ENCODE measurements at regions not wholly inside any gene's neighbourhood (a gene's known extent, or its start where the extent isn't known, plus 50 kb on each side); places are given as distances from the start of the nearest gene placed in this dataset.
A peak's percentile ranks its signal among the peaks of the same experiment; 100 is the strongest.

GRCh38 chr10:44157574-44157973 lies 227.3 kb downstream of the CXCL12 start:
- intact Hi-C loops (cut with DNase I): loop anchor here in 1 of 10 donors (5.0 kb wide), 1 partner anchor 645 kb away; no protein-coding TSS in a partner anchor
- no peak for DNase-seq
- no peaks in the 10 kb centered on the region for H3K27me3 ChIP-seq
- WGBS, 4 donors: 97 to 100% (median 99%) methylated on average over 1 of the region's 1 CpG
- H3K4me1 ChIP-seq: peaks cover 0 to 19% (median 3%) of the 10 kb centered on the region in 12 donors
- H3K4me3 ChIP-seq: no peak overlapping the region
- ATAC-seq: no peak
- H3K27ac ChIP-seq: no peak overlapping the region
- H3K9me3 ChIP-seq: peaks cover 0 to 15% (median 7%) of the 10 kb centered on the region in 12 donors
- no peaks in the 10 kb centered on the region for H3K36me3 ChIP-seq
- no peak for TF ChIP-seq POLR2A (IDR thresholded peaks at IDR 0.05)
- no peak for TF ChIP-seq CTCF (IDR thresholded peaks at IDR 0.05)

- H3K4me1 ChIP-seq: peaks cover 0 to 12% (median 1%) of the 10 kb centered on the region in 12 donors
- H3K4me3 ChIP-seq: no peak overlapping the region
- H3K9me3 ChIP-seq: peaks cover 0 to 23% (median 11%) of the 10 kb centered on the region in 12 donors
- TF ChIP-seq POLR2A (IDR thresholded peaks at IDR 0.05) (no peak), CTCF (IDR thresholded peaks at IDR 0.05) (no peak)
- H3K36me3 ChIP-seq: no peaks in the 10 kb centered on the region
- DNase-seq: no peak
- intact Hi-C loops (cut with DNase I): loop anchor here in 1 of 10 donors (5.0 kb wide), 1 partner anchor 647 kb away; no protein-coding TSS in a partner anchor
- no peaks in the 10 kb centered on the region for H3K27me3 ChIP-seq
- WGBS, 4 donors: 48 to 56% (median 53%) methylated on average over 2 of the region's 2 CpGs
- peak overlapping the region in 4 of 12 donors; percentile 0 to 26 (median 14) for H3K27ac ChIP-seq
- ATAC-seq: peak in 1 of 4 donors; percentile 50
These were observed 229.9 kb downstream of the CXCL12 start for GRCh38 chr10:44154956-44155355.

- no peak for TF ChIP-seq POLR2A (IDR thresholded peaks at IDR 0.05)
- TF ChIP-seq CTCF (IDR thresholded peaks at IDR 0.05): no peak
- ATAC-seq (no peak), DNase-seq (no peak)
- H3K27ac ChIP-seq: peak overlapping the region in 1 of 12 donors; percentile 26
- no peaks in the 10 kb centered on the region for H3K27me3 ChIP-seq
- intact Hi-C loops (cut with DNase I): no loop called here
- H3K36me3 ChIP-seq: no peaks in the 10 kb centered on the region
- peaks cover 0 to 23% (median 11%) of the 10 kb centered on the region in 12 donors for H3K9me3 ChIP-seq
- H3K4me3 ChIP-seq: no peak overlapping the region
- 86 to 94% (median 93%) methylated on average over 5 of the region's 5 CpGs for WGBS, 4 donors
- H3K4me1 ChIP-seq: peaks cover 0 to 12% (median 1%) of the 10 kb centered on the region in 12 donors
These were observed 230.8 kb downstream of the CXCL12 start for GRCh38 chr10:44153918-44154670.

- H3K36me3 ChIP-seq: no peaks in the 10 kb centered on the region
- H3K9me3 ChIP-seq: peaks cover 0 to 16% (median 0%) of the 10 kb centered on the region in 12 donors
- DNase-seq: no peak
- H3K27ac ChIP-seq: no peak overlapping the region
- ATAC-seq: no peak
- no peak for TF ChIP-seq CTCF (IDR thresholded peaks at IDR 0.05)
- TF ChIP-seq POLR2A (IDR thresholded peaks at IDR 0.05): no peak
- H3K4me1 ChIP-seq: no peaks in the 10 kb centered on the region
- H3K4me3 ChIP-seq: no peak overlapping the region
- intact Hi-C loops (cut with DNase I): no loop called here
- no peaks in the 10 kb centered on the region for H3K27me3 ChIP-seq
These were observed 241.3 kb downstream of the CXCL12 start for GRCh38 chr10:44143556-44143955.
